ENCODE measurements at regions not wholly inside any gene's neighbourhood (a gene's known extent, or its start where the extent isn't known, plus 50 kb on each side); places are given as distances from the start of the nearest gene placed in this dataset.

DNA sequence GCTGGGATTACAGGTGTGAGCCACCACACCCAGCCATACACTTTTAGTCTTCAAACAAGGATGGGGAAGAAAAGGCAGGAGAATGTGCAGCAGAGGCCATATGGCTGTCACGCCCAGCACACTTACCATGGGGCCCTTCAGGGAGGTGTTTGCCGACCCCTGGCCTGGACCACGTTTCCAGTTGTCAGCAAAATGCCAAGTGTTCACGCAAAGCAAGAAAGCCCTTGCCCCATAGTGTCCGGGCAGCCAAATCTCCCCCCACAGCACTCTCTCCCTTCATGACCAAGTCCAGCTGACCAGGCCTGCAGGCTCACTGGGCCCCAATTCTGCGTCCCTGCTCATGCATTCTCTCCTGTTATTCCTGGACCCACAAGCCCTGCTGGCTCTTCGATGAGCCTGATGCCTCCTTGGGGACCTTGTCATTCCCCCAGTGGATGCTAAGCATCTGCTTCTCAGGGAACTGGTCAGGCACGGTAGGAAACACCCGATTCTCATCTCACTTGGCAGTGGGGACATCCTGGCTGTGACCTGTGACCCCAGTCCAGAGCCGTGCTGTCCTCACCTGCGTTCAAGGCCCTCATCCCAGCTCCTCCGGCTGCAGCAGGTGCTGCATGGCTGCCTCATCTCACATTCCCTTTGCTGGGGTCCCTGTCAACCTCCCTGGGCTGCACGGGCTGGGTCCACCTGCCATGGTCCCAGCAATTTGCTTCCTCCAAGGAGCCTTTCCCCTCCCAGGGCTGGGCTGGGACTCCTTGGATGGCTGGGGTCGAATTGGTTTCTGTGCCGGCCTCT, 96.4 kb downstream of the CTTN start (continued):
- TF ChIP-seq ZNF395 (CRISPR knock-in tag; IDR thresholded peaks at IDR 0.05), result no peak
- TF ChIP-seq RBM22 (IDR thresholded peaks at IDR 0.05; ENCODE audit: low read depth, low read length, poor library complexity, severe bottlenecking), result no peak
- TF ChIP-seq HIVEP1 (CRISPR knock-in tag; IDR thresholded peaks at IDR 0.05), result no peak
- no peak for TF ChIP-seq SMAD4 (CRISPR knock-in tag; conservative IDR thresholded peaks at IDR 0.05)

- ChIA-PET POLR2A (interaction anchor here (0.7 to 0.9 kb wide), 2 partner anchors 13 to 42 kb away, joined by 3 read pairs; no protein-coding TSS in a partner anchor), CTCF (ENCODE audit: low intra/inter-chr PET ratio) (no interaction called here)
- intact Hi-C loops (cut with micrococcal nuclease), result no loop called here
- no peak overlapping the region for H2AFZ ChIP-seq (ENCODE audit: low read depth, low read length)
- BruUV-seq (replicated peaks), result no TSS peak
- H3K4me2 ChIP-seq (ENCODE audit: insufficient read depth, low read length), result no peak overlapping the region
- no peak overlapping the region for H3K27ac ChIP-seq (ENCODE audit: extremely low read depth, low read depth, low read length)
- peaks cover 8% of the 10 kb centered on the region; the same call in 1 of the 2 replicates for H4K20me1 ChIP-seq (replicated peaks; ENCODE audit: control insufficient read depth, insufficient read depth, low read length)
- under 1% methylated on average over 20 of the region's 22 CpGs for WGBS (ENCODE audit: insufficient coverage, low coverage, missing lambda C conversion rate)
- no peaks in the 10 kb centered on the region; a peak in 1 of 5 replicates for H3K4me1 ChIP-seq (replicated peaks in 1 of 2; ENCODE audit: control insufficient read depth in 2 of 2, insufficient read depth in 2 of 2, low read length in 2 of 2)
- no peak overlapping the region for H3K9ac ChIP-seq (ENCODE audit: insufficient read depth in 1 of 2, low read depth in 2 of 2, low read length in 2 of 2)
- FAIRE-seq, result no peak
- H3K4me3 ChIP-seq, result no peak overlapping the region
- H3K36me3 ChIP-seq (ENCODE audit: control insufficient read depth, insufficient read depth, low read length), result no peaks in the 10 kb centered on the region
- no peaks in the 10 kb centered on the region for H3K79me2 ChIP-seq (ENCODE audit: control insufficient read depth, insufficient read depth, low read length)
- ATAC-seq, result no peak
- in situ Hi-C loops (cut with MboI), result no loop called here
- H3K9me1 ChIP-seq (ENCODE audit: control insufficient read depth, insufficient read depth, low read length), result no peaks in the 10 kb centered on the region
- DNase-seq (ENCODE audit: extremely low read depth in 1 of 4, low spot score in 3 of 4), result no peak
- peaks cover 30 to 80% of the 10 kb centered on the region in 2 experiments; a peak in 4 of 5 replicates for H3K27me3 ChIP-seq (ENCODE audit: control insufficient read depth in 2 of 2, insufficient read depth in 2 of 2, low read length in 2 of 2)
- H3K9me3 ChIP-seq (replicated peaks; ENCODE audit: control insufficient read depth, insufficient read depth, low read depth, low read length), result no peaks in the 10 kb centered on the region
- TF ChIP-seq ZNF140 (CRISPR knock-in tag; IDR thresholded peaks at IDR 0.05), result no peak
- TF ChIP-seq RFX1 (IDR thresholded peaks at IDR 0.05), result no peak
- no peak for TF ChIP-seq SMC3 (conservative IDR thresholded peaks at IDR 0.05; ENCODE audit: insufficient read depth, low read depth, low read length)
- no peak for TF ChIP-seq ZNF407 (IDR thresholded peaks at IDR 0.05; ENCODE audit: low read depth)
These were observed 97.3 kb downstream of the CTTN start for GRCh38 chr11:70495351-70496310.

Data from K562 (cell line).